ENCODE measurements at regions not wholly inside any gene's neighbourhood (a gene's known extent, or its start where the extent isn't known, plus 50 kb on each side); places are given as distances from the start of the nearest gene placed in this dataset.

GRCh38 chr4:56731857-56732256 is 50.8 kb upstream of the HOPX start:
- TF ChIP-seq CTCF (IDR thresholded peaks at IDR 0.05; ENCODE audit: low read depth, low read length, poor library complexity, severe bottlenecking) (no peak), EZH2phosphoT487 (IDR thresholded peaks at IDR 0.05; ENCODE audit: borderline replicate concordance, low read length) (no peak)
